Mucosa of descending colon (tissue), 3 donors: ENCODE measurements at regions not wholly inside any gene's neighbourhood (a gene's known extent, or its start where the extent isn't known, plus 50 kb on each side); places are given as distances from the start of the nearest gene placed in this dataset.

ENCODE experiments used
- ATAC-seq: fragments of 200-7000 bp; cut with Tn5 transposase; one replicate; pipeline ENCODE4 v1.9.1; 2020; ENCODE audit warnings: mild to moderate bottlenecking, moderate library complexity
- DNase-seq, 3 donors: peaks; one replicate each; pipeline ENCODE4 v3.0.0-alpha.2; 2020
- H3K36me3 ChIP-seq: fragments of 200-600 bp; one replicate; pipeline ENCODE4 v1.8.0; 2021; ENCODE audit warnings: low read depth, mild to moderate bottlenecking
- H3K4me1 ChIP-seq: fragments of 200-600 bp; one replicate; pipeline ENCODE4 v1.8.0; 2021; ENCODE audit warnings: low read depth, mild to moderate bottlenecking
- H3K4me3 ChIP-seq: fragments of 200-600 bp; one replicate; pipeline ENCODE4 v1.8.0; 2021; ENCODE audit warnings: mild to moderate bottlenecking
- H3K9me3 ChIP-seq: fragments of 200-600 bp; one replicate; pipeline ENCODE4 v1.8.0; 2021; ENCODE audit warnings: mild to moderate bottlenecking
- intact Hi-C, 2 donors: fragments of 100-400 bp; cut with DNase I in 1 of 2; cut with micrococcal nuclease in 1 of 2; formaldehyde crosslinking; loops; one replicate each; pipeline versions ENCODE4 v1.11.0 to v1.11.1; 2022; cut with DNase I, micrococcal nuclease
- TF ChIP-seq, protein P1 (sequence below): fragments of 200-600 bp; IDR thresholded peaks from one replicate; pipeline ENCODE4 v1.8.0; 2022; ENCODE audit warnings: antibody characterized with exemption, mild to moderate bottlenecking
- donor health status: DM: no; HTN: no; CAD: no; lungs with moderate emphysema.
- donor health status: DM: no; HTN: no; CAD: no.
- donor health status: DM: no; HTN: yes; CAD: no.

DNA sequence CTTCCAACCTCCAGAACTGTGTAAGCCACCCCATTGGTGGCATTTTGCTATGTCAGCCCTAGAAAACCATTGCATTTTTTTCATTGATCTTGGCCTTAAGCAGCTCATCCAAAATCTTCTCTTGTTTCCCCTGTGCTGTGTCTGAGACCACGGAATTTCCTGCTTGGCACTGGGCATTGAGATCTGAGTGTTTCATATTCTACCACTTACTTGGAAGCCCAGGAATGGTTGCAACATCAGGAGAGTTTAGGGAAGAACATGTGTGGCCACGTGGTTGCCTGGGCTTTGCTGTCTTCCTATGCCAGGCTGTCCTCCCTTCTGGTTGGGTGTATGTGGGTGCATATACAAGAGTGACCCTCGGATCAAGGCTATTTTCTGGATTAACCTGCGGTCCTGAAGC is 139.3 kb upstream of the PMEPA1 start:
- H3K4me3 ChIP-seq: no peak overlapping the region
- H3K9me3 ChIP-seq: no peaks in the 10 kb centered on the region
- ATAC-seq (no peak), DNase-seq (no peak)
- intact Hi-C loops: no loop called here
- no peaks in the 10 kb centered on the region for H3K4me1 ChIP-seq
- TF ChIP-seq, protein P1, sequence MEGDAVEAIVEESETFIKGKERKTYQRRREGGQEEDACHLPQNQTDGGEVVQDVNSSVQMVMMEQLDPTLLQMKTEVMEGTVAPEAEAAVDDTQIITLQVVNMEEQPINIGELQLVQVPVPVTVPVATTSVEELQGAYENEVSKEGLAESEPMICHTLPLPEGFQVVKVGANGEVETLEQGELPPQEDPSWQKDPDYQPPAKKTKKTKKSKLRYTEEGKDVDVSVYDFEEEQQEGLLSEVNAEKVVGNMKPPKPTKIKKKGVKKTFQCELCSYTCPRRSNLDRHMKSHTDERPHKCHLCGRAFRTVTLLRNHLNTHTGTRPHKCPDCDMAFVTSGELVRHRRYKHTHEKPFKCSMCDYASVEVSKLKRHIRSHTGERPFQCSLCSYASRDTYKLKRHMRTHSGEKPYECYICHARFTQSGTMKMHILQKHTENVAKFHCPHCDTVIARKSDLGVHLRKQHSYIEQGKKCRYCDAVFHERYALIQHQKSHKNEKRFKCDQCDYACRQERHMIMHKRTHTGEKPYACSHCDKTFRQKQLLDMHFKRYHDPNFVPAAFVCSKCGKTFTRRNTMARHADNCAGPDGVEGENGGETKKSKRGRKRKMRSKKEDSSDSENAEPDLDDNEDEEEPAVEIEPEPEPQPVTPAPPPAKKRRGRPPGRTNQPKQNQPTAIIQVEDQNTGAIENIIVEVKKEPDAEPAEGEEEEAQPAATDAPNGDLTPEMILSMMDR: no peak
- no peaks in the 10 kb centered on the region for H3K36me3 ChIP-seq

DNA sequence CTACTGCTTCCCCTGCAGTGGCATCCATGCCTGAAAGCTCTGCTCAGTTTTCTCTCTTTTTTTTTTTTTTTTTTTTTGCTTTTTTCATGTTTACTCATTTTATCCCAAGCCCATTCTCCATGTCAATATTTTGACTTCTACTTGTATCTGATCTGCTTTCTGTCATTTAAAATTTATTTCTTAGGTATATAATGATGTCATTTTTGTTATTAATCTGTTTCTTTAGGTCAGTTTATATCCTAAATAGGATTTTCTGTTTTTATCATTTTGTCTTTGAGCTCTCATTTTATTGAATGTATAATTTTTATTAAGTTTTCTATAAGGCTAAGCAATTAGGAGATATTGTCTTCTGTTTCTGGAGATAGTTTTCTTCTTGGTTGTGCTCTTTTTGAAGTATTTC is 138.5 kb upstream of the PMEPA1 start:
- intact Hi-C loops: no loop called here
- TF ChIP-seq, protein P1: no peak
- ATAC-seq (no peak), DNase-seq (no peak)
- H3K36me3 ChIP-seq: no peaks in the 10 kb centered on the region
- H3K9me3 ChIP-seq: no peaks in the 10 kb centered on the region
- H3K4me1 ChIP-seq: no peaks in the 10 kb centered on the region
- no peak overlapping the region for H3K4me3 ChIP-seq

DNA sequence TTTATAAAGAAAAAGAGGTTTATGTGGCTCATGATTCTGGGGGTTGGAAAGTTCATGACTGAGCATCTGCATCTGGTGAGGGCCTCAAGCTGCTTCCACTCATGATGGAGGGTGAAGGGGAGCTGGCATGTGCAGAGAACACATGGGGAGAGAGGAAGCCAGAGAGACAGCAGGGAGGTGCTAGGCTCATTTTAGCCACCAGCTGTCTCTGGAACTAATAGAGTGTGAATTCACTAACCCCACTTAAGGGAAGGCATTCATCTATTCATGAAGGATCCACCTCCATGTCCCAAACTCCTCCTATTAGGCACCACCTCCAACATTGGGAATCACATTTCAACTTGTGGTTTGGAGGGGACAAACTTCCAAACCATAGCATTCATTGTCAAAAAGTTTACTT is 137.3 kb upstream of the PMEPA1 start:
- DNase-seq (no peak), ATAC-seq (no peak)
- no peaks in the 10 kb centered on the region for H3K9me3 ChIP-seq
- H3K4me1 ChIP-seq: no peaks in the 10 kb centered on the region
- intact Hi-C loops: no loop called here
- TF ChIP-seq, protein P1: no peak
- no peaks in the 10 kb centered on the region for H3K36me3 ChIP-seq
- H3K4me3 ChIP-seq: no peak overlapping the region

DNA sequence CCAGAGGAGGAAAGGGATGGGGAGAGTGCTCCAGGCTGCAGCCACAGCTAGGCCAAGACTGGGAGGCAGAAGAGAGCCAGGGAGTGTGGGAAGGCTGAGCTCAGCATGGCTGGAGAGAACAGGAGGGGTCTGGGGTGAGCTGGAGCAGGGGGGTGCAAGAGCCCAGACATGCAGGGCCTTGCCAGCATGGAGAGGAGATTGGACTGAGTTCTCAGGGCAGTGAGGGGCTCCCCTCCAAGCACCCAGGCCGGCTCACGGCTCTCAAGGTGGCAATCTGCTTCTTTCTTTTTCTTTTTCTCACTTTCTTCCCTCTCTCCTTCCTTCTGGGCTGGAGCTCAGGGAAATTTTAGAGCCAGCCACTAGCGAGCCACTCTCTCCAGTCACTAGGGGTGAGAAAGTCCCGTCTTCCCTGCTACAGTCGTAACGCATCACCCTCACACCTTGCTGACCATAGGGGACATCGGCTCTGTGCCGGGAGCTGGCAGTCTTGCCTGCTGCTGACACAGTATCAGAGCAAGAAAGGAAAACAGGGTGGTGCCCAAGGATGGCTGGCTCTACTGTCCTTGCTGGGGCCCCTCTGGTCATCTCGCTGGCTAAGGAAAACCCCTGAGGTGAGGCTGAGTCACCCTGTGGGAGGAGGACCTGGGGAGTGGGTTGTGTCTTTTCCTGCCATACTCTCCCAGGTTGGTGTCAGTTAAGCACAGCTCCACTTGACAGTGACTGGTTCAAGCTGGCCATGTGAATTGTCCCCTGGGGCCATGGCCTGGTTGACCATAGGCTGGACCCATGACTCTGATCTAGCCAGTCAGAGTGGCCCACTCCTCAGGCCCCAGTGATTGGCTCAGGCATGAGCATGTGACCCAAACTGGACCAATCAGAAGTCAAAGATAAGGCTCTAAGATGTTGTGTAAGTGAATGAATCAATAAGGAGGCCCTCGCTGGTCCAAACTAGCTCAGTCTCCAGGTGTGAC is 135.1 kb upstream of the PMEPA1 start:
- Histone ChIP-seq H3K36me3 (no peaks in the 10 kb centered on the region), H3K4me1 (no peaks in the 10 kb centered on the region), H3K9me3 (no peaks in the 10 kb centered on the region), H3K4me3 (no peak overlapping the region)
- ATAC-seq (no peak), DNase-seq (no peak)
- intact Hi-C loops: no loop called here
- TF ChIP-seq, protein P1: no peak

DNA sequence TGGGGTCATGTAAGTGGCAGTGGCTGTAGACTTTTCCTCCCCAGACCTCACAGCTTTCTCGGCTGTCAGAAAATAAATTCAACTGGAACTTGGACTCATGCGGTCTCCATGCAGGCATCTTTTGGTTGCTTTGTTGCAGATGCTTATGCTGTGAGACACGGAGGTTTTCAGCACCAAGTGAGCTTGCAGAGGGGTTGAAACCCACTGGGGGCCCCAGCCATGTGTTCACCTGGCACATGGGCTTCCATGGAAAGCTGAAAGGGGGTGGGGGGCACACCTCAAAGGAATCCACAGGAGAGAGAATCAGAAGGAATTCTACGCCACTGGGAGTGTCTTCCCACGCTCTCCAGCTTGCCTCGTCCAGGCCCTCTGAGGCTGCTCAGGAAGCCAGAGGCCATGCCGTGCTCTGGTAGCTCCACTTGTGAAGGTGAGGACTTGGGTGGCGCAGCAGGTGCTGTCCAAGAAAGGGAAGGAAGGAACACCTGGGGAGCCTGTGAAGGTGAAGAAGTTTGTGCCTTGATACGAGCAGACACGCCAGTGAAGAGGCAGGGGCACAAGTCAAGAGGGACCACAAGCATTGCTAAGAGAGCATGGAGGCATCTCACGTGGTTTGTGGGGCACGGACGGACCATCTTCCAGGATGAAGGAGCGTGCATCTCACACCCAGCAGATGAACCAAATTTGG is 134.3 kb upstream of the PMEPA1 start:
- ATAC-seq (no peak), DNase-seq (no peak)
- Histone ChIP-seq H3K36me3 (no peaks in the 10 kb centered on the region), H3K4me1 (no peaks in the 10 kb centered on the region), H3K4me3 (no peak overlapping the region), H3K9me3 (no peaks in the 10 kb centered on the region)
- intact Hi-C loops: no loop called here
- TF ChIP-seq, protein P1: no peak
